K562 (cell line): ENCODE measurements at regions not wholly inside any gene's neighbourhood (a gene's known extent, or its start where the extent isn't known, plus 50 kb on each side); places are given as distances from the start of the nearest gene placed in this dataset.

Source experiments
- ATAC-seq: fragments of 200-7000 bp; cut with Tn5 transposase; 3 replicates; pipeline ENCODE4 v1.9.1; 2020; ENCODE audit warnings: moderate library complexity
- BruUV-seq: library from RNA; stranded (reverse); fragments of 400-500 nt; replicated peaks from 2 replicates; lab custom pipeline; 2021; lab: Mats Ljungman, UMichigan
- CTCF ChIA-PET: fragments of 300-600 bp; formaldehyde crosslinking; extraction: SDS; loops from one replicate; lab custom pipeline; 2021; ENCODE audit warnings: low intra/inter-chr PET ratio; lab: Yijun Ruan, JAX
- POLR2A ChIA-PET: fragments of 300-600, 350-650 bp; sonication (Branson Sonifier 250); formaldehyde crosslinking; extraction: SDS; loops from one replicate; lab custom pipeline; 2021; ENCODE audit warnings: antibody characterized with exemption, inconsistent platforms; lab: Yijun Ruan, JAX
- DNase-seq, 4 experiments: peaks; one replicate each; pipeline versions ENCODE4 v3.0.0 to v3.0.0-alpha.2; 2011 to 2018; ENCODE audit warnings: low spot score in 3 of 4, mixed read lengths in 3 of 4; ENCODE audit errors: extremely low read depth in 1 of 4
- FAIRE-seq: peaks from 2 replicates; lab custom pipeline; 2011; peaks lifted over from hg19 to GRCh38; lab: Jason Lieb, UNC
- H2AFZ ChIP-seq: 2 replicates; pipeline ENCODE4 v1.6.0; 2011; ENCODE audit warnings: low read depth, low read length, control low read depth, inconsistent platforms
- H3K27ac ChIP-seq: fragments of 200-600 bp; 3 replicates; pipeline ENCODE4 v1.8.0; 2011; ENCODE audit warnings: low read depth, mild to moderate bottlenecking, control low read depth, inconsistent platforms, low read length, moderate library complexity, mixed read lengths; ENCODE audit errors: extremely low read depth
- H3K27me3 ChIP-seq, 2 experiments: fragments of 300-600 bp in 1 of 2; 2 replicates in 1 of 2; 3 replicates in 1 of 2; pipeline versions ENCODE4 v1.6.0 to v1.8.0; 2011; ENCODE audit warnings: inconsistent platforms in 2 of 2, low read length in 2 of 2, mild to moderate bottlenecking in 1 of 2, mixed read lengths in 1 of 2, moderate library complexity in 1 of 2; ENCODE audit not compliant: control insufficient read depth in 2 of 2, insufficient read depth in 2 of 2
- H3K36me3 ChIP-seq: fragments of 300-600 bp; 3 replicates; pipeline ENCODE4 v1.8.0; 2011; ENCODE audit warnings: mild to moderate bottlenecking, low read length, inconsistent platforms; ENCODE audit not compliant: control insufficient read depth, insufficient read depth
- H3K4me1 ChIP-seq, 2 experiments: fragments of 200-600 bp in 1 of 2; replicated peaks in 1 of 2; 2 replicates in 1 of 2; 3 replicates in 1 of 2; pipeline versions ENCODE4 v1.5.1 to v1.8.0; 2011; ENCODE audit warnings: inconsistent platforms in 2 of 2, low read length in 2 of 2, mild to moderate bottlenecking in 1 of 2, mixed read lengths in 1 of 2, moderate library complexity in 1 of 2; ENCODE audit not compliant: control insufficient read depth in 2 of 2, insufficient read depth in 2 of 2
- H3K4me2 ChIP-seq: 2 replicates; pipeline ENCODE4 v1.6.1; 2011; ENCODE audit warnings: low read length, control low read depth, inconsistent platforms, mixed read lengths; ENCODE audit not compliant: insufficient read depth
- H3K4me3 ChIP-seq: fragments of 200-600 bp; sonication (generic), shearing (Covaris generic); 2 replicates; pipeline ENCODE4 v1.5.1; 2016; ENCODE audit warnings: control low read depth, inconsistent platforms
- H3K79me2 ChIP-seq: fragments of 200-600 bp; 3 replicates; pipeline ENCODE4 v1.8.0; 2011; ENCODE audit warnings: low read length, inconsistent platforms; ENCODE audit not compliant: control insufficient read depth, insufficient read depth
- H3K9ac ChIP-seq, 2 experiments: 2 replicates each; pipeline versions ENCODE4 v1.6.0 to v1.6.1; 2011; ENCODE audit warnings: low read depth in 2 of 2, low read length in 2 of 2, control low read depth in 1 of 2, inconsistent platforms in 1 of 2, mild to moderate bottlenecking in 1 of 2, mixed read lengths in 1 of 2; ENCODE audit not compliant: insufficient read depth in 1 of 2
- H3K9me1 ChIP-seq: one replicate; pipeline ENCODE4 v1.6.0; 2011; ENCODE audit warnings: inconsistent platforms, mild to moderate bottlenecking, low read length, moderate library complexity; ENCODE audit not compliant: control insufficient read depth, insufficient read depth
- H3K9me3 ChIP-seq: replicated peaks from 2 replicates; pipeline ENCODE4 v1.5.1; 2011; ENCODE audit warnings: low read depth, low read length, inconsistent platforms; ENCODE audit not compliant: control insufficient read depth, insufficient read depth
- H4K20me1 ChIP-seq: replicated peaks from 2 replicates; pipeline ENCODE4 v1.6.1; 2011; ENCODE audit warnings: low read length, inconsistent platforms, mixed read lengths; ENCODE audit not compliant: control insufficient read depth, insufficient read depth
- GTF2F1 ChIP-seq: IDR thresholded peaks from 2 replicates; pipeline ENCODE4 v1.6.1; 2011; ENCODE audit warnings: low read depth, low read length, improper control_type of control experiment
- MYC ChIP-seq, 2 experiments: fragments of 250-450 bp in 1 of 2; sonication (Bioruptor Pico) in 1 of 2; IDR thresholded peaks; 2 replicates each; pipeline versions ENCODE4 v1.5.1 to v1.6.1; 2012 to 2021; ENCODE audit warnings: low read depth in 2 of 2, borderline replicate concordance in 1 of 2, improper control_type of control experiment in 1 of 2, low read length in 1 of 2, mild to moderate bottlenecking in 1 of 2, moderate library complexity in 1 of 2
- RBM14 ChIP-seq: fragments of 200-400 bp; formaldehyde crosslinking; IDR thresholded peaks from 2 replicates; pipeline ENCODE4 v1.6.1; 2018; ENCODE audit warnings: low read depth, mild to moderate bottlenecking, low read length, moderate library complexity, borderline replicate concordance; ENCODE audit not compliant: insufficient read depth
- SRF ChIP-seq, 2 experiments: fragments of 250-450, 450-650 bp in 1 of 2; sonication (Bioruptor Pico) in 1 of 2; sonication (generic) in 1 of 2; formaldehyde crosslinking; IDR thresholded peaks; 2 replicates each; pipeline versions ENCODE4 v1.5.0 to v1.5.1; 2020 to 2022; ENCODE audit warnings: mild to moderate bottlenecking in 1 of 2, missing genetic modification reagents in 1 of 2
- ZBED1 ChIP-seq: IDR thresholded peaks from 2 replicates; pipeline ENCODE4 v1.6.1; 2014
- ZNF3 ChIP-seq: fragments of 250-450 bp; sonication (Bioruptor Pico); IDR thresholded peaks from 2 replicates; pipeline ENCODE4 v1.5.0; 2021; ENCODE audit warnings: mild to moderate bottlenecking, moderate library complexity
- WGBS: fragments of 100-300 bp; shearing (Covaris generic); methylation state at CpG from one replicate; pipeline ENCODE4 v1.1.6; 2016; ENCODE audit warnings: low coverage, mixed read lengths; ENCODE audit not compliant: insufficient coverage; ENCODE audit errors: missing lambda C conversion rate; 5-methylcytosine and 5-hydroxymethylcytosine counted together
- in situ Hi-C: fragments of 300-500 bp; cut with MboI; formaldehyde crosslinking; loops from 4 replicates; pipeline ENCODE4 v1.15.0; 2018; ENCODE audit warnings: inconsistent platforms, mixed read lengths
- intact Hi-C: fragments of 100-400 bp; cut with micrococcal nuclease; formaldehyde crosslinking; loops from 2 replicates; pipeline ENCODE4 v1.14.2; 2022
- TF ChIP-seq, protein P1 (sequence below): sonication (generic); formaldehyde crosslinking; IDR thresholded peaks from 2 replicates; pipeline ENCODE4 v1.8.0; 2022; ENCODE audit warnings: missing genetic modification reagents, mild to moderate bottlenecking, borderline replicate concordance
- TF ChIP-seq, protein P2 (sequence below): fragments of 200-400 bp; formaldehyde crosslinking; IDR thresholded peaks from 2 replicates; pipeline ENCODE4 v1.6.1; 2017; ENCODE audit warnings: mild to moderate bottlenecking, low read depth, low read length, moderate library complexity
- TF ChIP-seq, protein P3 (sequence below): fragments of 250-450 bp; sonication (Bioruptor Pico); IDR thresholded peaks from 2 replicates; pipeline ENCODE4 v1.8.0; 2022; ENCODE audit warnings: moderate library complexity, mild to moderate bottlenecking, inconsistent platforms

DNA sequence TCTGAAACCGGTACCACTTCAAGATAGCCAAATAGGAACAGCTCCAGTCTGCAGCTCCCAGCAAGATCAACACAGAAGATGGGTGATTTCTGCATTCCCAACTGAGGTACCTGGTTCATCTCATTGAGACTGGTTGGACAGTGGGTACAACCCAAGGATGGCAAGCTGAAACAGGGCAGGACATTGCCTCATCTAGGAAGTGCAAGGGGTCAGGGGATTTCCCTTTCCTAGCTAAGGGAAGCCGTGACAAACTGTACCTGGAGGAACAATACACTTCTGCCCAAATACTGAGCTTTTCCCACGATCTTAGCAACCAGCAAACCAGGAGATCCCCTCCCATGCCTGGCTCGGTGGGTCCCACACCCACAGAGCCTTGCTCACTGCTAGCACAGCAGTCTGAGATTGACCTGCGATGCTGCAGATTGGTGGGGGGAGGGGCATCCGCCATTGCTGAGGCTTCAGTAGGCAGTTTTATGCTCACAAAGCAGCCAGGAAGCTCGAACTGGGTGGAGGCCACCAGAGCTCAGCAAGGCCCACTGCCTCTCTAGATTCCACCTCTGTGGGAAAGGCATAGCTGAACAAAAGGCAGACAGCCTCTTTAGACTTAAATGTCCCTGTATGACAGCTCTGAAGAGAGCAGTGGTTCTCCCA, 59.9 kb upstream of the C11orf58 start:
- ATAC-seq (no peak), DNase-seq (no peak), FAIRE-seq (no peak)
- no TSS peak for BruUV-seq
- H2AFZ ChIP-seq, result no peak overlapping the region
- H3K4me1 ChIP-seq, result no peaks in the 10 kb centered on the region
- no peaks in the 10 kb centered on the region for H3K79me2 ChIP-seq
- ChIA-PET CTCF (no interaction called here), POLR2A (interaction anchor here (1.2 kb wide), 1 partner anchor 10 kb away, joined by 3 read pairs; no protein-coding TSS in a partner anchor)
- in situ Hi-C loops (no loop called here), intact Hi-C loops (no loop called here)
- no peaks in the 10 kb centered on the region for H4K20me1 ChIP-seq
- no peak overlapping the region for H3K4me3 ChIP-seq
- no peak overlapping the region for H3K27ac ChIP-seq
- no peak overlapping the region for H3K9ac ChIP-seq
- no peak overlapping the region for H3K4me2 ChIP-seq
- H3K36me3 ChIP-seq, result no peaks in the 10 kb centered on the region
- 0% methylated on average over 7 of the region's 7 CpGs for WGBS
- no peaks in the 10 kb centered on the region for H3K9me3 ChIP-seq
- H3K9me1 ChIP-seq, result no peaks in the 10 kb centered on the region
- H3K27me3 ChIP-seq, result no peaks in the 10 kb centered on the region
- no peak for TF ChIP-seq ZNF3 (CRISPR knock-in tag)

DNA sequence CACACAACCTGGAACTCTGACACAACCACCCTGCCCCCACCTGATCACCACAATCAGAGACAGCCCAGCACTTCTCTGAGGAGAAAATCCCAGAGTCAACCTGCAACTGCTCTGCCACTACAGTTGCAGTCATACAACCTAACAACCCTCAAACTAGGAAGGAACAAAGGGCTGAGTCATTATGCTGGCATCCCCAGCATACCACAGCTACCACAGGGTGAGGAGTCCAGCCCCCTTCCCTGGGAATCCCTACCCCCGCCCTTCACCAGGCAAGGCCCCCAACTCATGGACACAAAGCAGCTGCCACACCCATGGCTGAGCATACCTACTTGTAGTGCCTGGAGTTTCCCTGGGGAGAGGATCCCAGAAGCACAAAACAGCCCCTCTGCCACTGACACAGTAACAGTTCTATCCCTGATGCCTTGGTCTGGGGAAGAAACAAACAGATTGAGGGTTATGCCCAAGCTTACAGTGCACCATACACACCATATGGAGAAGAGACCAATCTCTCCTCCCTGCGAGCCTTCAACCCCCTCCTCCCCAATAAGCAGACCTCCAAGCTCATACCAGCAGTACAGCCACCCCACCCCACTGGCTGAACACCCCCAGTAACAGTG, 68.5 kb upstream of the C11orf58 start:
- CTCF ChIA-PET, result no interaction called here
- FAIRE-seq (no peak), ATAC-seq (no peak), DNase-seq (no peak)
- Histone ChIP-seq H3K27me3 (no peaks in the 10 kb centered on the region), H3K36me3 (no peaks in the 10 kb centered on the region), H3K27ac (no peak overlapping the region), H3K4me2 (no peak overlapping the region), H3K9me1 (no peaks in the 10 kb centered on the region), H3K4me1 (no peaks in the 10 kb centered on the region), H3K9me3 (no peaks in the 10 kb centered on the region), H3K9ac (no peak overlapping the region), H4K20me1 (no peaks in the 10 kb centered on the region), H3K79me2 (no peaks in the 10 kb centered on the region), H3K4me3 (no peak overlapping the region), H2AFZ (no peak overlapping the region)
- intact Hi-C loops (no loop called here), in situ Hi-C loops (no loop called here)
- BruUV-seq, result no TSS peak
- POLR2A ChIA-PET, result no interaction called here
- 5% methylated on average over 2 of the region's 2 CpGs for WGBS
- TF ChIP-seq, protein P1, sequence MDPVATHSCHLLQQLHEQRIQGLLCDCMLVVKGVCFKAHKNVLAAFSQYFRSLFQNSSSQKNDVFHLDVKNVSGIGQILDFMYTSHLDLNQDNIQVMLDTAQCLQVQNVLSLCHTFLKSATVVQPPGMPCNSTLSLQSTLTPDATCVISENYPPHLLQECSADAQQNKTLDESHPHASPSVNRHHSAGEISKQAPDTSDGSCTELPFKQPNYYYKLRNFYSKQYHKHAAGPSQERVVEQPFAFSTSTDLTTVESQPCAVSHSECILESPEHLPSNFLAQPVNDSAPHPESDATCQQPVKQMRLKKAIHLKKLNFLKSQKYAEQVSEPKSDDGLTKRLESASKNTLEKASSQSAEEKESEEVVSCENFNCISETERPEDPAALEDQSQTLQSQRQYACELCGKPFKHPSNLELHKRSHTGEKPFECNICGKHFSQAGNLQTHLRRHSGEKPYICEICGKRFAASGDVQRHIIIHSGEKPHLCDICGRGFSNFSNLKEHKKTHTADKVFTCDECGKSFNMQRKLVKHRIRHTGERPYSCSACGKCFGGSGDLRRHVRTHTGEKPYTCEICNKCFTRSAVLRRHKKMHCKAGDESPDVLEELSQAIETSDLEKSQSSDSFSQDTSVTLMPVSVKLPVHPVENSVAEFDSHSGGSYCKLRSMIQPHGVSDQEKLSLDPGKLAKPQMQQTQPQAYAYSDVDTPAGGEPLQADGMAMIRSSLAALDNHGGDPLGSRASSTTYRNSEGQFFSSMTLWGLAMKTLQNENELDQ (CRISPR knock-in tag), result no peak
- TF ChIP-seq MYC (IDR thresholded peaks at IDR 0.05; ENCODE audit: low read depth, low read length) (no peak), MYC (CRISPR knock-in tag; IDR thresholded peaks at IDR 0.05; ENCODE audit: borderline replicate concordance, low read depth) (no peak), GTF2F1 (no peak), RBM14 (no peak), ZBED1 (no peak), SRF (CRISPR knock-in tag; IDR thresholded peaks at IDR 0.05) (no peak)
- TF ChIP-seq, protein P2, sequence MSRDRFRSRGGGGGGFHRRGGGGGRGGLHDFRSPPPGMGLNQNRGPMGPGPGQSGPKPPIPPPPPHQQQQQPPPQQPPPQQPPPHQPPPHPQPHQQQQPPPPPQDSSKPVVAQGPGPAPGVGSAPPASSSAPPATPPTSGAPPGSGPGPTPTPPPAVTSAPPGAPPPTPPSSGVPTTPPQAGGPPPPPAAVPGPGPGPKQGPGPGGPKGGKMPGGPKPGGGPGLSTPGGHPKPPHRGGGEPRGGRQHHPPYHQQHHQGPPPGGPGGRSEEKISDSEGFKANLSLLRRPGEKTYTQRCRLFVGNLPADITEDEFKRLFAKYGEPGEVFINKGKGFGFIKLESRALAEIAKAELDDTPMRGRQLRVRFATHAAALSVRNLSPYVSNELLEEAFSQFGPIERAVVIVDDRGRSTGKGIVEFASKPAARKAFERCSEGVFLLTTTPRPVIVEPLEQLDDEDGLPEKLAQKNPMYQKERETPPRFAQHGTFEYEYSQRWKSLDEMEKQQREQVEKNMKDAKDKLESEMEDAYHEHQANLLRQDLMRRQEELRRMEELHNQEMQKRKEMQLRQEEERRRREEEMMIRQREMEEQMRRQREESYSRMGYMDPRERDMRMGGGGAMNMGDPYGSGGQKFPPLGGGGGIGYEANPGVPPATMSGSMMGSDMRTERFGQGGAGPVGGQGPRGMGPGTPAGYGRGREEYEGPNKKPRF, result no peak
- TF ChIP-seq, protein P3, sequence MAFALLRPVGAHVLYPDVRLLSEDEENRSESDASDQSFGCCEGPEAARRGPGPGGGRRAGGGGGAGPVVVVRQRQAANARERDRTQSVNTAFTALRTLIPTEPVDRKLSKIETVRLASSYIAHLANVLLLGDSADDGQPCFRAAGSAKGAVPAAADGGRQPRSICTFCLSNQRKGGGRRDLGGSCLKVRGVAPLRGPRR (CRISPR knock-in tag), result no peak
